OCI-LY3 (cell line): ENCODE measurements at regions not wholly inside any gene's neighbourhood (a gene's known extent, or its start where the extent isn't known, plus 50 kb on each side); places are given as distances from the start of the nearest gene placed in this dataset.
"Not testable (repeated sequence)": the region's sequence is repeated elsewhere in the genome, so short reads cannot be mapped to it uniquely, and the experiment has no call there.

Source experiments
- EZH2phosphoT487 ChIP-seq: fragments of 200-600 bp; shearing (Covaris generic); IDR thresholded peaks from 2 replicates; pipeline ENCODE4 v1.6.1; 2018; ENCODE audit warnings: antibody characterized with exemption, mixed run types, low read depth
- TF ChIP-seq, protein P1 (sequence below): fragments of 200-600, 300-600 bp; sonication (generic); IDR thresholded peaks from 2 replicates; pipeline ENCODE4 v1.5.1; 2014; ENCODE audit warnings: antibody characterized with exemption, low read length, low read depth

DNA sequence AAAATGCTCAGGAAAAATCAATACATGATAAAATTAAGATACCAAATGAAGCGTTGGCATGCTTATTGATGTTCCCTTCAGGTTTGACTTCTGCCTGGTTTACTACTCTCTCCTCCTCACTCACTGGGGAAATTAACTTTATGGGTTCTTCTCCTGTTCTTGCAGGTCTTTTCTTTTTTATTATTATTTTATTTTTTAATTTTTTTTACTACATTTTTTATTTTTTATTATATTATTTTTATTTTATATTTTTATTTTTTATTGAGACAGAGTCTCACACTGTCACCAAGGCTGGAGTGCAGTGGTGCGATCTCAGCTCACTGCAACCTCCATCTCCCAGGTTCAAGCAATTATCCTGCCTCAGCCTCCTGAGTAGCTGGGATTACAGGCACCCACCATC is 350.8 kb downstream of the DHRSX start:
- not testable (repeated sequence) for TF ChIP-seq EZH2phosphoT487
- TF ChIP-seq, protein P1, sequence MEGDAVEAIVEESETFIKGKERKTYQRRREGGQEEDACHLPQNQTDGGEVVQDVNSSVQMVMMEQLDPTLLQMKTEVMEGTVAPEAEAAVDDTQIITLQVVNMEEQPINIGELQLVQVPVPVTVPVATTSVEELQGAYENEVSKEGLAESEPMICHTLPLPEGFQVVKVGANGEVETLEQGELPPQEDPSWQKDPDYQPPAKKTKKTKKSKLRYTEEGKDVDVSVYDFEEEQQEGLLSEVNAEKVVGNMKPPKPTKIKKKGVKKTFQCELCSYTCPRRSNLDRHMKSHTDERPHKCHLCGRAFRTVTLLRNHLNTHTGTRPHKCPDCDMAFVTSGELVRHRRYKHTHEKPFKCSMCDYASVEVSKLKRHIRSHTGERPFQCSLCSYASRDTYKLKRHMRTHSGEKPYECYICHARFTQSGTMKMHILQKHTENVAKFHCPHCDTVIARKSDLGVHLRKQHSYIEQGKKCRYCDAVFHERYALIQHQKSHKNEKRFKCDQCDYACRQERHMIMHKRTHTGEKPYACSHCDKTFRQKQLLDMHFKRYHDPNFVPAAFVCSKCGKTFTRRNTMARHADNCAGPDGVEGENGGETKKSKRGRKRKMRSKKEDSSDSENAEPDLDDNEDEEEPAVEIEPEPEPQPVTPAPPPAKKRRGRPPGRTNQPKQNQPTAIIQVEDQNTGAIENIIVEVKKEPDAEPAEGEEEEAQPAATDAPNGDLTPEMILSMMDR, result not testable (repeated sequence)
